HG02973 (cell line): ENCODE measurements at regions not wholly inside any gene's neighbourhood (a gene's known extent, or its start where the extent isn't known, plus 50 kb on each side); places are given as distances from the start of the nearest gene placed in this dataset.
"Not testable (repeated sequence)": the region's sequence is repeated elsewhere in the genome, so short reads cannot be mapped to it uniquely, and the experiment has no call there.

ENCODE experiments used
- ATAC-seq: cut with Tn5 transposase; IDR thresholded peaks from one replicate; pipeline ENCODE4 v1.9.1; 2021; ENCODE audit warnings: moderate library complexity; ENCODE audit not compliant: unreplicated experiment

GRCh38 chr2:204407204-204408014, 137.9 kb upstream of the PARD3B start:
- no peak for ATAC-seq

DNA sequence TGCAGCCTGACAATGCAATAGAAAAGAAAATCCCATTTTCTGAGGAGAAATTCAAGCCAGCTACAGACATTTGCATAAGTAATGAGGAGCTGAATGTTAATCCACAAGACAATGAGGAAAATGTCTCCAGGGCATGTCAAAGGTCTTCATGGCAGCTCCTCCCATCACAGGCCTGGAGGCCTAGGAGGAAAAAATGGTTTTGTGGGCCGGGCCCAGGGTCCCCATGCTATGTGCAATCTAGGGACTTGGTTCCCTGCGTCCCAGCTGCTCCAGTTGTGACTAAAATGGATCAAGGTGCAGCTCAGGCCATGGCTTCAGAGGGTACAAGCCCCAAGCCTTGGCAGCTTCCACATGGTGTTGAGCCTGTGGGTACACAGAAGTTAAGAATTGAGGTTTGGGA, 132.5 kb upstream of the PARD3B start:
- ATAC-seq, result not testable (repeated sequence)

GRCh38 chr2:204415406-204416181, 129.7 kb upstream of the PARD3B start:
- ATAC-seq, result no peak

- no peak for ATAC-seq
These were observed 129.0 kb upstream of the PARD3B start for GRCh38 chr2:204416236-204416635.

DNA sequence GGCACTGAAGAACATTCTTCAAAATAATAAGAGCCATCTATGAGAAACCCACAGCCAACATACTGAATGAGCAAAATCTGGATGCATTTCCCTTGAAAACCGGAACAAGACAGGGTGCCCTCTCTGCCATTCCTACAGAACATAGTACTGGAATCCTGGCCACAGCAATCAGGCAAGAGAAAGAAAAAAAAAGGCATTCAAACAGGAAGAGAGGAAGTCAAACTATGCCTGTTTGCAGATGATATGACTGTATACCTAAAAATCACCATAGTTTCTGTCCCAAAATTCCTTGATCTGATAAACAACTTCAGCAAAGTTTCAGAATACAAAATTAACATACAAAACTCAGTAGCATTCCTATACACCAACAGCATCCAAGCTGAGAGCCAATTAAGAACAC, 119.5 kb upstream of the PARD3B start:
- no peak for ATAC-seq

DNA sequence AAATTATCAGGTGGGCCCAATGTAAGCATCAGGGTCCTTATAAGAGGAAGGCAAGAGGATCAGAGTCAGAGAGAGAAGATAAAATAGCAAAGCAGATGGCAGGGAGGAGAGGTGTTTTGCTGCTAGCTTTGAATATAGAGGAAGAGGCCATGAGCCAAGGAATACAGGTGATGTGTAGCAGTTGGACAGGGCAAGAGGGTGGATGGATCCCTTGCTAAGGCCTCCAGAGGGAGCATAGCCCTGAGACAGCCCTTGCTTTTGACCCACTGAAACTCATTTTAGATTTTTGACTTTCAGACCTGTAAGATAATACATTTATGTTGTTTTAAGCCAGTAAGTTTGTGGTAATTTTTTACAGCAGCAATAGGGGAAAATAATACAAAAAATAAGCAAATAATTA, 116.6 kb upstream of the PARD3B start:
- ATAC-seq, result no peak

DNA sequence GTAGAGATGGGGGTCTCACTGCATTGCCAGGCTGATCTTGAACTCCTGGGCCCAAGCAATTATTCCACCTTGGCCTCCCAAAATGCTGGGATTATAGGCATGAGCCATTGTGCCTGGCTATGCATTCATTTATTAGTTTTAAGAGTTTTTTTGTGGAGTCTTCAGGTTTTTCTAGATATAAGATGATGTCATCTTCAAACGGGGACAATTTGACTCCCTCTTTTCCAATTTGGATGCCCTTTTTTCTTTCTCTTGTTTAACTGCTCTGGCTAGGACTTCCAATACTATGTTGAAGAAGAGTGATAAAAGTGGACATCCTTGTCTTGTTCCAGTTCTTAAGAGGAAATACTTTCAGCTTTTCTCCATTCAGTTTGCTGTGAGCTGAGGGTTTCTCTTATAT, 113.7 kb upstream of the PARD3B start:
- no peak for ATAC-seq

DNA sequence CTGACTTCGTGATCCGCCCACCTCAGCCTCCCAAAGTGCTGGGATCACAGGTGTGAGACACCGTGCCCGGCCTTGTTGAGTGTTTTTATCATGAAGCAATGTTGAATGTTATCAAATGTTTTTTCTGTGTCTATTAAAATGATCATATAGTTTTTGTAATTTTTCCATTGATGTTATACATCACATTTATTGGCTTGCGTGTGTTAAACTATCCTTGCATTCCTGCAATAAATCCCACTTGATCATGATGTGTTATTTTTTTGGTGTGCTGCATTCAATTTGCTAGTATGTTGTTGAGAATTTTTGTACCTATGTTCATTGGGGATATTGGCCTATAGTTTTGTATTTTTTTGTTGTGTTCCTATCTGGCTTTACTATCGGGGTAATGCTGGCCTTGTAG, 113.1 kb upstream of the PARD3B start:
- no peak for ATAC-seq

- ATAC-seq, result no peak
These were observed 110.4 kb upstream of the PARD3B start for GRCh38 chr2:204434660-204435462.

- no peak for ATAC-seq
These were observed 109.0 kb upstream of the PARD3B start for GRCh38 chr2:204436230-204436629.

- ATAC-seq, result no peak
These were observed 107.9 kb upstream of the PARD3B start for GRCh38 chr2:204437408-204437807.

DNA sequence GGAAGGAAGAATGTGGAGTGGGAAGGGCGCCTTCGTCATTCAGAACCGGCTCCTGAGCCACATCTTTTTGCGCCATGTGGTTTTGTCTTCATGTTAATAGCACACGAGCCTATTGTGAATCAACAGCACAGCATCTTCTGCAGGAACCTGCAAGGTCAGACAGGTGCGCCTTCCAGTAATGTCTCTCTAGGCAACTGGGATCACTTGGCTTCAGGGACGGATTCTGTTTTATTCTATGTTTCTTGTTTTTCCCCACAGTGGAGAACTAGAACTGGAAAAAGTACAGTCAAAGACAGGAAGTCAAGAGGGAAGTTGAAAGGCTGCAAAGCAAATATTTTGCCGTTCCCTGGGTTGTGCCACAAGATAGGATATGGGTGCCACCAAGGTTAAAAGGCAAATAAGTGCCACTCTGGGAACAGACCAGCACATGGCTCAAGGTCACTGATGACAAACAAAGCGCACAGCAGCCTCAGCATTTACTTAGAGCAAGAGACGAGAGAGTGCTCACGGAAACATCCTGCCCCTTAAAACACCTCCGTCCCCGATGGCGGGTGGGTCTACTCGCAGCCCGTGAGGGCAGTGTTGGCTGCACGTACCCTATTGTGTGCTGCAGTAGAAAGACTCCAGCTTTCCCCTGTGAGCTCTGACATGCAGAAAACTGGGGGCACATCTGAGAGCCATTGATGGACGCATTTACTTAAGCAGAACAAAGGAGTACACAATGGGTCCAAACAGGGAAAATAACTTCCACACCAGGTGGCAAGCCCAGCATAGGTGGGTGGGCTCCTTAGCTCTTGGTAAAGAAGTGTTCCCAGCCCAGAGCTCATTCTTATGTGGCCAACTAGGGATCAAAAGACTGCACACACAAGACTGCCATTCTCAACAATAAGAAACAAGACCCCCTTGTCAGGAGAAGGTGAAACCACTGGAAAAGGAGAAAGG, 107.2 kb upstream of the PARD3B start:
- ATAC-seq, result no peak

- no peak for ATAC-seq
These were observed 104.0 kb upstream of the PARD3B start for GRCh38 chr2:204441316-204441715.

DNA sequence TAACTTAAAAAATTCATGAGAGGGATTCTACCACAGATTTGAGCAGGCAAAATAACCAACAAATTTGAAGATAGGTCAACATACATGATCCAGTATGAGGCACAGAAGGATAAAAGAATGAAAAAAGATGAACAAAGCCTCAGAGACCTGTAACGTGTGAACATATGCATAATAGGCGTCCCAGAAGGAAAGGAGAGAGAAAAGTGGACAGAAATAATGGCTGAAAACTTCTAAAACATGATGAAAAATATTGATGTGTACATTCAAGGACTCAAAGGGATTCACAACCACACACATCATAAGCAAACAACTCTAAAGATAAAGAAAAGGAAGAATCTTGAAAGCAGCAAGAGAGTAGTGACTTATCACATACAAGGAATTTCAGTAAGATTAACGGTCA, 100.1 kb upstream of the PARD3B start:
- ATAC-seq, result no peak

GRCh38 chr2:204447722-204448121, 97.6 kb upstream of the PARD3B start:
- no peak for ATAC-seq

DNA sequence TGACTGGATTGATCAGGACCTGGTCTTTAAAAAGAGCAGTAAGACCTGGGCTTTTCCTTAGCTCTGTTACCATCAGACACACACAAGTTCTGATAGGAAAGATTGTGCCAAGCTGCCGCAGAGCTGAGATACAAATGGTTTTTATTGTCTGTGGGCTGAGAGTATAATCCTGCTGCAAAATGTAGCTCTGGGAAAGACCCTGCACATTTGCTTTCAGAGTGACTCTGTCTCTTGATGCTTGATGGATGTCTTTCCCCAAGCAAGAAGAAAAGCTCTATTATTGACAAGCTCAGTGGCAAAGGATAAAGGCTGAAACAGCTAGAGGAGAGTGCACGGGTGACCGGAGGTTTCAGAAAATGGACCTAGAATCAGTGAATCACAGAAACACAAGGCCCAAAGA, 95.3 kb upstream of the PARD3B start:
- ATAC-seq, result no peak

DNA sequence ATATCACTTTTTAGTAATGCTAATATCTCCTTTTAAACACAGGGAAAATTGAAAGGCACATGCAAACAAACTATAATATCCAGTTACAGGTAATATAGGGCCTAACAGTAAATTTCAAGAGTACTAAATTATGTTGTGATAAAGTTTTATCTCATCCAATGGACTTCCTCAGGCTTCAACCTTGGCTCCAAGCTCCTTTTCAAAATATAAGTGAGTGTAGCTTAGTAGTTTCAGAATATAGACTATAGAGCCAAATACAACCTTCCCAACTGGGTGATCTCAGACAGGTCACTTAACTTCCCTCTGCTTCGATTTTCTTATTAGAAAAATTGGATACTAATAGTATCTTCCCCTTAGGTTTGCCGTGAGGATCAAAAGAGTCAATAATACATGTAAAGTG, 93.5 kb upstream of the PARD3B start:
- no peak for ATAC-seq

GRCh38 chr2:204452464-204453023, 92.7 kb upstream of the PARD3B start:
- ATAC-seq, result no peak

- ATAC-seq, result no peak
These were observed 91.5 kb upstream of the PARD3B start for GRCh38 chr2:204453730-204454167.
